ENCODE measurements at regions not wholly inside any gene's neighbourhood (a gene's known extent, or its start where the extent isn't known, plus 50 kb on each side); places are given as distances from the start of the nearest gene placed in this dataset.

GRCh38 chr3:132189601-132190000 lies 127.6 kb upstream of the ACP3 start:
- Histone ChIP-seq H4K20me1 (ENCODE audit: insufficient read depth) (no peaks in the 10 kb centered on the region), H3K9me3 (ENCODE audit: low read length) (no peaks in the 10 kb centered on the region), H2AFZ (ENCODE audit: low read depth, low read length) (no peak overlapping the region), H3K27me3 (ENCODE audit: insufficient read depth, low read depth, low read length) (no peaks in the 10 kb centered on the region), H3K9ac (ENCODE audit: low read length) (no peak overlapping the region), H3K4me3 (ENCODE audit: low read length) (no peak overlapping the region), H3K4me2 (ENCODE audit: low read length) (no peak overlapping the region), H3K36me3 (ENCODE audit: insufficient read depth, low read length) (no peaks in the 10 kb centered on the region), H3F3A (ENCODE audit: insufficient read depth, low read length, poor library complexity, severe bottlenecking) (no peaks in the 10 kb centered on the region), H3K27ac (ENCODE audit: low read length) (no peak overlapping the region), H3K79me2 (replicated peaks; ENCODE audit: insufficient read depth, low read length) (no peaks in the 10 kb centered on the region), H3K9me2 (ENCODE audit: insufficient read depth, low read length) (no peaks in the 10 kb centered on the region)
- TF ChIP-seq, protein P1, sequence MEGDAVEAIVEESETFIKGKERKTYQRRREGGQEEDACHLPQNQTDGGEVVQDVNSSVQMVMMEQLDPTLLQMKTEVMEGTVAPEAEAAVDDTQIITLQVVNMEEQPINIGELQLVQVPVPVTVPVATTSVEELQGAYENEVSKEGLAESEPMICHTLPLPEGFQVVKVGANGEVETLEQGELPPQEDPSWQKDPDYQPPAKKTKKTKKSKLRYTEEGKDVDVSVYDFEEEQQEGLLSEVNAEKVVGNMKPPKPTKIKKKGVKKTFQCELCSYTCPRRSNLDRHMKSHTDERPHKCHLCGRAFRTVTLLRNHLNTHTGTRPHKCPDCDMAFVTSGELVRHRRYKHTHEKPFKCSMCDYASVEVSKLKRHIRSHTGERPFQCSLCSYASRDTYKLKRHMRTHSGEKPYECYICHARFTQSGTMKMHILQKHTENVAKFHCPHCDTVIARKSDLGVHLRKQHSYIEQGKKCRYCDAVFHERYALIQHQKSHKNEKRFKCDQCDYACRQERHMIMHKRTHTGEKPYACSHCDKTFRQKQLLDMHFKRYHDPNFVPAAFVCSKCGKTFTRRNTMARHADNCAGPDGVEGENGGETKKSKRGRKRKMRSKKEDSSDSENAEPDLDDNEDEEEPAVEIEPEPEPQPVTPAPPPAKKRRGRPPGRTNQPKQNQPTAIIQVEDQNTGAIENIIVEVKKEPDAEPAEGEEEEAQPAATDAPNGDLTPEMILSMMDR (IDR thresholded peaks at IDR 0.05; ENCODE audit: poor library complexity, severe bottlenecking): no peak
- TF ChIP-seq EZH2 (IDR thresholded peaks at IDR 0.05; ENCODE audit: borderline replicate concordance, insufficient read depth, low read length, poor library complexity, severe bottlenecking) (no peak), MXI1 (conservative IDR thresholded peaks at IDR 0.05; ENCODE audit: poor library complexity, severe bottlenecking) (no peak), SMC3 (conservative IDR thresholded peaks at IDR 0.05; ENCODE audit: poor library complexity) (no peak), EP300 (conservative IDR thresholded peaks at IDR 0.05; ENCODE audit: poor library complexity, severe bottlenecking) (no peak), POLR2AphosphoS5 (IDR thresholded peaks at IDR 0.05) (no peak), RAD21 (conservative IDR thresholded peaks at IDR 0.05) (no peak), TAF1 (IDR thresholded peaks at IDR 0.05; ENCODE audit: low read depth) (no peak)
- TF ChIP-seq, protein P2, sequence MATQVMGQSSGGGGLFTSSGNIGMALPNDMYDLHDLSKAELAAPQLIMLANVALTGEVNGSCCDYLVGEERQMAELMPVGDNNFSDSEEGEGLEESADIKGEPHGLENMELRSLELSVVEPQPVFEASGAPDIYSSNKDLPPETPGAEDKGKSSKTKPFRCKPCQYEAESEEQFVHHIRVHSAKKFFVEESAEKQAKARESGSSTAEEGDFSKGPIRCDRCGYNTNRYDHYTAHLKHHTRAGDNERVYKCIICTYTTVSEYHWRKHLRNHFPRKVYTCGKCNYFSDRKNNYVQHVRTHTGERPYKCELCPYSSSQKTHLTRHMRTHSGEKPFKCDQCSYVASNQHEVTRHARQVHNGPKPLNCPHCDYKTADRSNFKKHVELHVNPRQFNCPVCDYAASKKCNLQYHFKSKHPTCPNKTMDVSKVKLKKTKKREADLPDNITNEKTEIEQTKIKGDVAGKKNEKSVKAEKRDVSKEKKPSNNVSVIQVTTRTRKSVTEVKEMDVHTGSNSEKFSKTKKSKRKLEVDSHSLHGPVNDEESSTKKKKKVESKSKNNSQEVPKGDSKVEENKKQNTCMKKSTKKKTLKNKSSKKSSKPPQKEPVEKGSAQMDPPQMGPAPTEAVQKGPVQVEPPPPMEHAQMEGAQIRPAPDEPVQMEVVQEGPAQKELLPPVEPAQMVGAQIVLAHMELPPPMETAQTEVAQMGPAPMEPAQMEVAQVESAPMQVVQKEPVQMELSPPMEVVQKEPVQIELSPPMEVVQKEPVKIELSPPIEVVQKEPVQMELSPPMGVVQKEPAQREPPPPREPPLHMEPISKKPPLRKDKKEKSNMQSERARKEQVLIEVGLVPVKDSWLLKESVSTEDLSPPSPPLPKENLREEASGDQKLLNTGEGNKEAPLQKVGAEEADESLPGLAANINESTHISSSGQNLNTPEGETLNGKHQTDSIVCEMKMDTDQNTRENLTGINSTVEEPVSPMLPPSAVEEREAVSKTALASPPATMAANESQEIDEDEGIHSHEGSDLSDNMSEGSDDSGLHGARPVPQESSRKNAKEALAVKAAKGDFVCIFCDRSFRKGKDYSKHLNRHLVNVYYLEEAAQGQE (IDR thresholded peaks at IDR 0.05; ENCODE audit: borderline replicate concordance): no peak

- Histone ChIP-seq H3K27me3 (ENCODE audit: insufficient read depth, low read depth, low read length) (no peaks in the 10 kb centered on the region), H3K9ac (ENCODE audit: low read length) (no peak overlapping the region), H3K9me3 (ENCODE audit: low read length) (no peaks in the 10 kb centered on the region), H3K27ac (ENCODE audit: low read length) (no peak overlapping the region), H3K9me2 (ENCODE audit: insufficient read depth, low read length) (no peaks in the 10 kb centered on the region), H4K20me1 (ENCODE audit: insufficient read depth) (no peaks in the 10 kb centered on the region), H3K4me3 (ENCODE audit: low read length) (no peak overlapping the region), H3K36me3 (ENCODE audit: insufficient read depth, low read length) (no peaks in the 10 kb centered on the region), H3K79me2 (replicated peaks; ENCODE audit: insufficient read depth, low read length) (no peaks in the 10 kb centered on the region), H2AFZ (ENCODE audit: low read depth, low read length) (no peak overlapping the region), H3F3A (ENCODE audit: insufficient read depth, low read length, poor library complexity, severe bottlenecking) (no peaks in the 10 kb centered on the region), H3K4me2 (ENCODE audit: low read length) (no peak overlapping the region)
- TF ChIP-seq MXI1 (conservative IDR thresholded peaks at IDR 0.05; ENCODE audit: poor library complexity, severe bottlenecking) (no peak), EP300 (conservative IDR thresholded peaks at IDR 0.05; ENCODE audit: poor library complexity, severe bottlenecking) (no peak), POLR2AphosphoS5 (IDR thresholded peaks at IDR 0.05) (no peak), RAD21 (conservative IDR thresholded peaks at IDR 0.05) (no peak), SMC3 (conservative IDR thresholded peaks at IDR 0.05; ENCODE audit: poor library complexity) (no peak), TAF1 (IDR thresholded peaks at IDR 0.05; ENCODE audit: low read depth) (no peak), EZH2 (IDR thresholded peaks at IDR 0.05; ENCODE audit: borderline replicate concordance, insufficient read depth, low read length, poor library complexity, severe bottlenecking) (no peak)
- TF ChIP-seq, protein P1 (IDR thresholded peaks at IDR 0.05; ENCODE audit: poor library complexity, severe bottlenecking): no peak
- TF ChIP-seq, protein P2 (IDR thresholded peaks at IDR 0.05; ENCODE audit: borderline replicate concordance): no peak
Observed at GRCh38 chr3:132196113-132196512, 121.1 kb upstream of the ACP3 start.

Measured in neural cell (in vitro differentiated cells).